Medulla oblongata (tissue), 1 donor: ENCODE measurements at regions not wholly inside any gene's neighbourhood (a gene's known extent, or its start where the extent isn't known, plus 50 kb on each side); places are given as distances from the start of the nearest gene placed in this dataset.

Source experiments
- DNase-seq: peaks from one replicate; pipeline ENCODE4 v3.0.0-alpha.2; 2015; ENCODE audit errors: extremely low spot score

DNA sequence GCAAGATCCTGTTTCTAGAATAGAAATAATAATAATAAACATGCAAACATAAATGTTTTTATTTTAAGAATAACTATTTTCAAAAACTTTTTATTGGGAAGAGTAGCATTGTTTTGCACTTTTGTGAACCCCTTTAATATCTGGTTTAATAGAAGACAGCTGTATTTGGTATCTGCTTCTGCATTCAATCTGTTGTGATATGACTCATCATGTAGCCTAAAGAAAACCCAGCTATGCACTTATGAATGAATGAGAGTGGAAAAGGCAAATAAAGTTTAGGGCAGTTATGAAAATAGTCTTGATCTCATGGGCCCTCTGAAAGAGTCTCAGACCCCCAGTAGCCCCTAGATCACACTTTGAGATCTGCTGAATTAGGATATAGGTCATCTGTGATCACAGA, 100.4 kb upstream of the PPP2R3A start:
- DNase-seq = no peak

GRCh38 chr3:135865553-135865952, 100.0 kb upstream of the PPP2R3A start:
- DNase-seq = no peak

DNA sequence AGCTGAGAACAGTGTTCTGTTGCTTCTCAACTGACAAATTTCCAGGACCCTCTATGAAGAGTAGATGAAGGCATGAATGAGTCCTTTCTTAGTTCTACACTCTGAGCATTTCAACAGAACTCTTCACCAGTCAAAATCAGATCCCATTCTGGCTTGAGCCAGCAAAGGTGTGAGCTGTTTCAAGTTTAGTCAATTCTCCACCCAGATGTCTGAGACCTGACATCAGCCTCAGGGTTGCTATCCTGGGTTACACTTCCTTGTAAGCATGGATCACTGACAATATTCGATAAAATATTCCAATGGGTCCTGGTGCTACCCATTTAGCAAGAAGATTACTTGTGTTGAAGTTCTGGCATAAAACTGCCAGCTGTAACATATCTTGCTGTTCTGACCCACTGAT, 97.6 kb upstream of the PPP2R3A start:
- no peak for DNase-seq

DNA sequence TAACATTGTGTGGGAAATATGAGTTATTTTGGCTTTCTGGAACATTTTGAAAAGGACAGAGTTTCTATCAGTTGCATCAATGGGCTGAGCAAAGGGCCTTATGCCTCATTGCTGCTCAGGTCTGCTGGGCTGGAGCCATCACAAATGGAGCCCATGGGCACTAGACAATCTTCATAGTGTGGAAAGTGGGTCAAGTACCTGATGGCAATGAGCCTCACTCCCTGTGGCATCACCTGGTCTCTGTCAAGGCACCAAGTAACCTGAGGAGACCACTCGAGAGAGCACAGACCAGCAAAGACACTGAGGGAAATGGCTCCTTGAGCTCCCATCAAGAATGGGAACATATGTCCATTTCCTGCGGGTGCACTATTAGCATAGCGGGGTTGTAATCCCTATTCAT, 96.7 kb upstream of the PPP2R3A start:
- DNase-seq = no peak

GRCh38 chr3:135869439-135870105, 96.0 kb upstream of the PPP2R3A start:
- DNase-seq = no peak

- no peak for DNase-seq
Measured at GRCh38 chr3:135871311-135871710, 94.2 kb upstream of the PPP2R3A start.

- no peak for DNase-seq
Measured at GRCh38 chr3:135874035-135874434, 91.5 kb upstream of the PPP2R3A start.

- no peak for DNase-seq
Measured at GRCh38 chr3:135878501-135878900, 87.0 kb upstream of the PPP2R3A start.

DNA sequence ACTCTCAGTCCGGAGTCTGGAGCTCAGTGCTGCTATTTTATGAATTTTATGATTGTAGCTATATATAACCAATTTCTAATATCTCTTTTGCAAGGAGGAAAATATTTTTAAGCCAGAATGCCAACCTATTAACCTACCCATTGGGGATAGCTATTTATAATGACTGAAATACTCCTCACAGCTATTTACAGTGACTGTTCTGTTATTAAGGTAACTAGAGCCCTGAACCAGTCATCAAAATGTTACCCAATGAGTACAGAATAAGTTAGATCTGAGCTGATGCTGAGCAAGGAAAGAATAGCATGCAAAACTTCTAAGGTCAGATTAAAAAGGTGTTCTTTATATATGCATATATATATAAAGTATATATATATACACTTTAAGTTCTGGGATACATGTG, 79.6 kb upstream of the PPP2R3A start:
- DNase-seq = no peak

DNA sequence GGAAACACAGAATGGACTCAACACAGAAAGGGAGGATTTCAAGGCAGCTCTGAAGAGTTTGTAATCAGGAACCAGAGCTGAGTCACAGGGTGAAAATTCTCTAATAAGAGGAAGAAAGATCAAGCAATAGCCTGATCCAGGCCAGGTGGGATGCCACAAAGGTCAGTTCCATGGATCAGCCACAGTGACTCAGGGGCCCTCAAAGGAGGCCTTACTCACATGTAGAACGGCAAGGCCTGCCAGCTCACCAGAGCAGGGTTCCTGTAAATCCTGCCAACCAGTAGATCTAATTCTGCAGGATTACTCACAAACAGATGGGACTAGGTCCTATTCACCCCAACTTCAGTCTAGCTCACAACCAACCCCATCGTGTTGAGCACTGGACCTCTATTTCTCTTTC, 78.3 kb upstream of the PPP2R3A start:
- no peak for DNase-seq

DNA sequence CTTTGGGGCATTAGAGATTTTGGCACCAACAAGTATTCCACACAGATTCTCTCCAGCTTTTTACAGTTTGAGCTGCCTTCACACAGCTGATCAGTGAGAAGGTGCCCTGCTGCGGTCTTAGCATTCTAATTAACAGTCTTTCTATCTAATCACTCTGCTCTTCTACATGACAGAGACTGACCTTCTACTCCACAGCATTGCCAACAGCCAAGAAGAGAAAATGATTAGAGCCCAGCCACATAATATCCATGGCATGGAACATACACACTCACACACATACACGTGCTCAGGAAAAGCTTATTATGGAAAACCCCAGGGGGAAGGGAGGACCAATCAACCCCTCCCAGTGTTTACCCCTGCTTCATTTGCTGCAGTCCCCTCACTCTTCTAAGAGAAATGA, 76.1 kb upstream of the PPP2R3A start:
- no peak for DNase-seq

DNA sequence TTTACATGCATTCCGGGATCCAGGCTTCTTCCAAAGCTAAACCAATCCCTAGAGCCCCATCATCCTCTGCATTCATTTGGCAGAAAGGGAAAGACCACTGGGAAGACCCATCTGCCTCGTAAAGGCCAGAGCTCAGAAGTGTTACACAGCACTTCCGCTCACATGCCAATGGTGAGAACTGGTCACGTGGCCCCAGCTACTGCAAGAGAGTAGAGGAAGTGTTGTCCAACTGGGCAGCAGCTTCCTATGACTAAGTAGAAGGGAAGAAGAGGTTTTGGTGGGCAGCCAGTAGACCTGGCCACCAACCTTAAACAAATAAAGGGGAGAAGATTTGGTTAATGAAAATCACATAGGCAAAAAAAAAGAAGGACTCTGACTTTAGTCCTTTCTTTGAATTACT, 74.4 kb upstream of the PPP2R3A start:
- no peak for DNase-seq

DNA sequence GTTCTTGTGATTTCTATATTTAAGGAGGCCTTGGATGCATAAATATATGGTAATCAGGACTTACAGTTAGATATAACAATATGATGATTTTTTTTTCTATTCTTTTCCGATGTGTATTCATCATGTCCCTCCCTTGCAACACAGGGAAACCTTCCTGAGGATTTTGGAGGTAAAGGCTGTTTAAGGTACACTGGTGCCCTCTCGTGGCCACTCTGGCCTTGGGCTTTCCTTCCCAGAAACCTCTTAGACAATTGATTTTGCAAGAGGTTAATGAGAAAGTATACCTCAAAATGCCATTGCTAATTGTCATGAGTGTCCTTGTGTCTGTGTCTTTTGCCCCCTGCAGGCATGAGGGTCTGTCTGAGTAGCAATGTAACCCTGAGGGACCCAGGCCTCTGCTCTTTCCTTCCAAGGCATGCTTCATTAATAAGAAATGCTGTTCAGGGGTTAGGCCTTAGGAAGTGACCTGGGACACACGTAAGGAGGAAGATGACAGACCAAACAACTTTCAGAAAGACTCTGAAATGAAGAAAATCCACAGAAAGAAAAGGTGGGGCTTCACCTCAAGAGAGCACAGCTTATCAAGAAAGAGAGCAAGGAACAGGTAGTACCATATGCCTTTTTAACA, 70.3 kb upstream of the PPP2R3A start:
- DNase-seq = peak; percentile 85

DNA sequence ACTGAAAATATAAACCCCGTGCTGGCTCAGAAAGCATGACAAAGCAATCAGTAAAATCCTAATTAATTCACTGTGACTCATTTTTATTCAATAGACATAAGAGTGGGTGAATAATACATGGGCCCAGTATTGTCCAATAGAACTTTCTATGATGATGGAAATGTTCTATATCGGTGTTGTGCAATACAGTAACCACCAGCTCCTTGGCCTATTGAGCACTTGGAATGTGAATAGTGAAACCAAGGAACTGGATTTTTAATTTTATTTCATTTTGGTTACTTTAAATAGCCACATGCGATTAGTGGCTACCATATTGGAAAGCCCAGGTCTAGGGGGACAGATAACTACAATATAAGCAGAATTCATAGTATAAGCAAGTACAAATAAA, 69.8 kb upstream of the PPP2R3A start:
- DNase-seq = no peak

DNA sequence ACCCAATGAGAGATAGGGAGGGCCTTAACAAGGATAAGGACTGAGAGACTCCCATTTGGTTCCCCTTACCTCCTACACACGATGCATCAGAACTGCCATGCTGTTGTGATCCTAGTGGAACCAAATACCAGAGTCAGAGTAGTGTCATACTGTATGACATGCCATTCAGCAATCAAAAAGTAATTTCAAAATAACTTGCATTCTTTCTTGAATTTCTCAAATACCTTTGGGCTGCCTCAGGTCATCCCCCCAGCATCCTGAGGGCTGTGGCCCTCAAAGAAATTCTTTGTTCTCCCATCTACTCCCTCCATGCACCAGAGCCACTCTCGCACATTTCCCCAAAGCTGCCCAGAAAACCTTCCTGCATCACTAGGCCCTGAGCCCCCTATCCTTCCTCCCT, 68.9 kb upstream of the PPP2R3A start:
- no peak for DNase-seq

GRCh38 chr3:135897715-135898114, 67.8 kb upstream of the PPP2R3A start:
- no peak for DNase-seq

GRCh38 chr3:135898774-135899173, 66.8 kb upstream of the PPP2R3A start:
- DNase-seq = no peak

DNA sequence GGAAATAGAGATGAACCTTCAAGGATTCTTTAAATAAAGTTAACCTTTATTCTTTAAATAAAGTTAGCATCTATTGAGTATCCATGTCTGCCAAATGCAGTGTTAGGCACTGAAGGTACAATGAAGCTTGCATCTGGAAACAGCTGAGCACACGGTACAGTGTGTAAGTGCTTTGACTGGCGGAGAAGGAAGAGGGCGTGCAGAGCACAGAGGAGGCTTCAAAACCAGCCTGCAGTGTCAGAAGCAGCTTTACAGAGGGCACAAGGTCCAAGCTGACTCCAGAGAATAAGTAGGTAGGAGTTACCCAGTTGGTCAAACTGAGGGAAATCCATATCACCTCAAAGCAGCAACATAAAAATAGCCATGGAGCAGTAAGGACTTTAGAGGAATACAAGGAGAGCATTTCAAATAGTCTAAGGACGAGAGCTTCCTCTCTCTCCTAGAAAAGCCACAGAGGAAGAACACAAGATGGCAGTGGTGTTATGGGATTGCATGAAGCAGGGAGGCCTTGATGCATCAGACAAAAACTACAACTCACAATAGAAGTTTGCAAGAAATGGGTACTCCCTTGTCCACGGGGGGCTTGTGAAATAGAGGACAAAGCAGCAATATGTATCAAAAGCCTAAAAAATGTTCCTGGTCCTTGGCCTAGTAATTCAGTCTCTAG, 60.3 kb upstream of the PPP2R3A start:
- peak; percentile 10 for DNase-seq

- no peak for DNase-seq
Measured at GRCh38 chr3:135907422-135908165, 57.9 kb upstream of the PPP2R3A start.

GRCh38 chr3:135908225-135908624, 57.3 kb upstream of the PPP2R3A start:
- DNase-seq = no peak

DNA sequence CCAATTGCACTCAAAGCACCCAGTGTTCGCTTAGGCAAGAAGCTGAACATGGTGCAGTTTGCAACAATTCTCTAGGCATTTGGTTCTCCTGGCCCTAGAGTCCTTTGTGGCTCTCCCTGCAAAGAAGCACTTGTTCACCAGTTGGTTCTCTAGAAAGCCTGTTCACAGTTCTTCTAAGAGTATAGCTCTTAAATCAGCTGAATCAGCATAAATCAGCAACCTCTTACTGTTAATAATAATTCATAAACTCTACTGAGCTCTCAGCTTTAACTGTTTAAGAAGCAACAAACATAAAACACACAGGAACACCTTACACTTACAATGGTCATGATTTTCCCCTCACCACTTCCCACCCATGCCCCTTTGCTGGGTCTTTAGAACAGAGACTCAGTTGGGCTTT, 56.8 kb upstream of the PPP2R3A start:
- no peak for DNase-seq

DNA sequence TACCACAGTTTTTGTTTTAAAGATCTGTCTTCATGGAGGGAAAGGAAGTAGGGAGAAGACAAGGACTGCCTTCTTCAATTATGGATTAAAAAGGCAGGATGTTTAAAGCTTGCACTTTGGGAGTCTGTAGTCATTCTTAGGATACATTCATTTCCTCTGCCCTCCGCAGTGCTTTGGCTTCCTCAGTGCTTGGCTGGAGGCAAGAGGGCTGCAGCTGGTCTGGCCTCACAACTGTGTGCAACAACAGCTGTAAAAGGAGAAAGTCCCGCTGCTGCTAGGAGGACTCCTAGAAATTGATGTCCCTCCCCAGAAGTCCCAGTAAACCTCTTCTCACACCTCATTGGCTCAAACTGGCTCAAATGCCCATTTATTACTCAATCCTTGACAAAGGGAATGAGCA, 54.4 kb upstream of the PPP2R3A start:
- no peak for DNase-seq

DNA sequence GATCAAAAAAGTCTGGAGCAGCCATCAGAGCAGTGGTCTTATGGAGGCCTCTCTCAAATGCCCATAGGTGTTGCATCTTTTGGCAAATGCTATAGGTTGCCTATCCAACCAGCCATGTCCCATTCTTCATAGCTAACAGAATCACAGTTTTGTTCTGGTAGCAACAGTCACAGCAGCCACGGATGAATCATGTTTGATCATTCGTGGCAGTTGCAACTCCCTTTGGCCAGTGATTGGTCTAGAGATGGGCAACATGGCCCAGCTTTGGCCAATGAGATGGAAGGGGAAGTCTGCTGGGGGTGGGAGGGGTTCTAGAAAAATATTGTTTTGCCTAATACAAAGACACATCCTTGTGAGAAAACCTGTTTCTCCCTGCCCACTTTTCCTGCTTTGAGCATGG, 50.3 kb upstream of the PPP2R3A start:
- DNase-seq = no peak
